HUES48 (cell line): ENCODE measurements at regions not wholly inside any gene's neighbourhood (a gene's known extent, or its start where the extent isn't known, plus 50 kb on each side); places are given as distances from the start of the nearest gene placed in this dataset.

ENCODE experiments used
- H3K27ac ChIP-seq: one replicate; pipeline ENCODE4 v1.7.0; 2013; ENCODE audit warnings: low read depth, low read length, inconsistent platforms
- H3K27me3 ChIP-seq: 2 replicates; pipeline ENCODE4 v1.6.1; 2013; ENCODE audit warnings: mild to moderate bottlenecking, low read length; ENCODE audit not compliant: control insufficient read depth, insufficient read depth
- H3K36me3 ChIP-seq: 2 replicates; pipeline ENCODE4 v1.6.1; 2013; ENCODE audit warnings: low read length; ENCODE audit not compliant: control insufficient read depth, insufficient read depth
- H3K4me1 ChIP-seq: 2 replicates; pipeline ENCODE4 v1.6.1; 2013; ENCODE audit warnings: mild to moderate bottlenecking, low read length; ENCODE audit not compliant: control insufficient read depth, insufficient read depth
- H3K4me3 ChIP-seq: 2 replicates; pipeline ENCODE4 v1.5.1; 2013; ENCODE audit warnings: mild to moderate bottlenecking, low read depth, low read length
- H3K9ac ChIP-seq: 2 replicates; pipeline ENCODE4 v1.6.1; 2013; ENCODE audit warnings: mild to moderate bottlenecking, low read depth, low read length, moderate library complexity
- H3K9me3 ChIP-seq: 2 replicates; pipeline ENCODE4 v1.6.1; 2013; ENCODE audit warnings: low read length; ENCODE audit not compliant: control insufficient read depth, insufficient read depth

DNA sequence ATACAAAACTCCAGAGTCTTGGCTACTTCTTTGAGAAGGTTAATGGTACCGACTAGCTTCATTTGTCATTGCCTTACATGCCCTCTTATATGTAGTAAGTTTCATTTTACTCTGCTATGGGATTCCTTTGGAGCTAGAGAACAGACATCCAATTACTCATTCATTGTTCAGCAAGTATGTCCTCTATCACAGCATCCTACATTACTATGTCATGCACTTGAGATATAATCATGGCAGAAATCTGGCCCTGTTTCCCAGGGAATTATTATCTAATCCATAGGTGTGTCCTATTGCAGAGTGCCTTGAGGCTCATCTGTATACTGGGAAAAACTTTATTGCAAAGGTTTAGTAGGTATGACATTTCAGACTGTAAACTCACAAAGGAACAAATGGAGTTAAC is 333.1 kb upstream of the NECTIN3 start:
- Histone ChIP-seq H3K36me3 (no peaks in the 10 kb centered on the region), H3K27me3 (no peaks in the 10 kb centered on the region), H3K9ac (no peak overlapping the region), H3K9me3 (no peaks in the 10 kb centered on the region), H3K4me1 (peaks cover 10% of the 10 kb centered on the region; the same call in 1 of the 2 replicates), H3K27ac (no peak overlapping the region), H3K4me3 (no peak overlapping the region)

DNA sequence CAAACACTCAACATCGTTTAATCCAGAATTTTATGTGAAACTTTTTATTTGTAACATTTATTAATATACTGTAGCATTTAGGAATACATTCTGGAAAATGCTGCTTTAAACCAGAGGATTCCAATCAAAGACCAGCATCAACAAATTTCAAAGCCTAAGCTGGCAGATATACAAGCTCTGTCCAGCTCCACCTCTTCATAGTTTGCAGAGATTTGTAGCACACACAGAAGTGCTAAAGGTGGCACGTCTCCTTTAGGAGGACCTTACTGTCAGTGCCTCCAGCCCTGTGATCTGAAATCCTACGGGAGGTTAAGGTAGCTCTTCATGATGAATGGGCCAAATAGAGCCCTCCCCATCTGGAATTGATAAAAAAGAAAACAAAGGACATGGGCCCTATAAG is 329.7 kb upstream of the NECTIN3 start:
- Histone ChIP-seq H3K27ac (no peak overlapping the region), H3K36me3 (no peaks in the 10 kb centered on the region), H3K4me1 (peaks cover 11% of the 10 kb centered on the region; the same call in 1 of the 2 replicates), H3K9ac (no peak overlapping the region), H3K27me3 (no peaks in the 10 kb centered on the region), H3K9me3 (no peaks in the 10 kb centered on the region), H3K4me3 (no peak overlapping the region)

DNA sequence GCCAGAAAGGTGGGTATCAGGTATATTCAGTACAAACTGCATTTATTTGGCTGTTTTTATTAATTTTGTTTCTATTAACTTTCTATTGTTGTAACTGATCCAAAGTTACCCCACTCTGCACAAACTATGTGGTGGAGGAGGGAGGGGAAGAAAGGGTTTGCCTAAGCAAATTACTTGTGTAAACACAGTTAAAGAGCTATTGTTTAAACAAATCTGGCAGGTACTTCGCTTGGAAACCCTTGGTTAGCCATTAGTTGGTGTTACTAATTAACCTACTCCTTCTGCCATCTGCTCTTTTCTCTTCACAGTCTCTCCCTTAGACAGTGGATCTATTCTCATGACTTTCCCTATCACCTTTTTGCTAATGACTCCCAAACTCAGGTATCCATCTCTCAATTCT is 328.4 kb upstream of the NECTIN3 start:
- Histone ChIP-seq H3K27me3 (no peaks in the 10 kb centered on the region), H3K9ac (no peak overlapping the region), H3K27ac (no peak overlapping the region), H3K4me1 (peaks cover 11% of the 10 kb centered on the region; the same call in 1 of the 2 replicates), H3K36me3 (no peaks in the 10 kb centered on the region), H3K4me3 (no peak overlapping the region), H3K9me3 (no peaks in the 10 kb centered on the region)

DNA sequence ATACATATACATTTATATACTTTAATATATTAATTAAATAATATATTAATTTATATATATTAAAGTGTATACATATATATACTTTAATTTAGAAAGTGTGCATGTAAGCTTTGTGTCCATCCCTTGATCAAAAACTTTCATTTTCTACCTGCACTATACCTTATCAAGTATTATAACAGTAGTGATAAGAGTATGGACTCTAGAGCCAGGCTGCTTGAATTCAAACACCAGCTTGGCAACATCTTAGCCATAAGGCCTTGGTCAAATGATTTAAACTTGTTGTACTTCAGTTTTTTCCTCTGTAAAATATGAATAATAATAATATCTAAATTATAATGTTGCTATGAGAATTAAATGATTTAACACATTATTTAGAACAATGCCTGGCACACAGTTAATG is 327.6 kb upstream of the NECTIN3 start:
- no peak overlapping the region for H3K27ac ChIP-seq
- H3K4me3 ChIP-seq = no peak overlapping the region
- H3K36me3 ChIP-seq = no peaks in the 10 kb centered on the region
- no peak overlapping the region for H3K9ac ChIP-seq
- peaks cover 14% of the 10 kb centered on the region for H3K4me1 ChIP-seq
- no peaks in the 10 kb centered on the region for H3K9me3 ChIP-seq
- H3K27me3 ChIP-seq = no peaks in the 10 kb centered on the region

DNA sequence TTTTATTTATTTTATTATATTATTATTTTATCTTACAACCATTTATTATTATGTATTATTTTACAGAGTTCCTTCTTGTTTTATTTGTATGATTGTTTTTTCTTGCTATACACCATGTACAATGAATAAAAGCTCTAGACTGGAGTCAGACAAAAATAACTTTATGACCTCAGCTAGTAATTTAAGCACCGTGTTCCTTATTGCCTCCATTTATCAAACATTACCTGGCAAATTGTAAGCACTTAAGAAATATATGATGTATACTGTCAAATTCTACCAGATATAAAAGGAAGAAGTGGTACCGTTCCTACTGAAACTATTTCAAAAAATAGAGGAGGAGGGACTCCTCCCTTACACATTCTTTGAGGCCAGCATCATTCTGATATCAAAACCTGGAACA is 326.9 kb upstream of the NECTIN3 start:
- Histone ChIP-seq H3K4me1 (peaks cover 22% of the 10 kb centered on the region), H3K9me3 (no peaks in the 10 kb centered on the region), H3K9ac (no peak overlapping the region), H3K27ac (no peak overlapping the region), H3K27me3 (no peaks in the 10 kb centered on the region), H3K36me3 (no peaks in the 10 kb centered on the region), H3K4me3 (no peak overlapping the region)

DNA sequence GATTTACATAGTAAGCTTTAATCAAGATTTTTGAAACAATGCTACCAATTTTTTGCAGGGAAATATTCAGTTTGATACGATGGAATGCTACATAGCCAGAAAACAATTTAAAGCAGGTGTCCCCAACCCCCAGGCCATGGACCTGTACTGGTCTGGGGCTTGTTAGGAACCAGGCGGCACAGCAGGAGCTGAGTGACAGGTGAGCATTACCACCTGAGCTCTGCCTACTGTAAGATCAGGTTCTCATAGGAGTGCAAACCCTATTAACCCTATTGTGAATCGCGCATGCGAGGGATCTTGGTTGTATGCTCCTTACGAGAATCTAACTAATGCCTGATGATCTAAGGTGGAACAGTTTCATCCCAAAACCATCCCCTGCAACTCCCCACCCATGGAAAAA is 322.6 kb upstream of the NECTIN3 start:
- Histone ChIP-seq H3K9ac (no peak overlapping the region), H3K36me3 (no peaks in the 10 kb centered on the region), H3K4me3 (no peak overlapping the region), H3K4me1 (peaks cover 22% of the 10 kb centered on the region), H3K9me3 (no peaks in the 10 kb centered on the region), H3K27ac (no peak overlapping the region), H3K27me3 (no peaks in the 10 kb centered on the region)

DNA sequence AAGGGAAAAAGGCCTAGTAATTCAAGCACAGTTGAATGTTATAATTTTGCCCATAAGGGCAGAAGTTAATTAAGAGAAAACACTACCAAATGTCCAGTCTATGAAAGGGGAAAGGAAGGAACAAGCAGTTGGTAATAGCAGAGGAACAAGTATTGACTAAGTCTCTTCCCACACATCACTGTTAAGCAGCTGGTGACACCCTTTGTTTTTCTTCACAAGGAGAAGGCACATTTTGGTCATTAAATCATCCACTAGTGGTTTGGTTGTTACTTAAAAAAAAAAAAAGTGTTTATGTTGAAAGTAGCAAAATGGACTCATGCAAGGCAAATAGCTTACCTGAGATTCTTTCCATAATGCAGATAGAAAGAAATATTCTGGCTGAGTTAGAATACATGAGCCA is 321.4 kb upstream of the NECTIN3 start:
- Histone ChIP-seq H3K9me3 (no peaks in the 10 kb centered on the region), H3K4me3 (no peak overlapping the region), H3K27me3 (no peaks in the 10 kb centered on the region), H3K9ac (no peak overlapping the region), H3K4me1 (peaks cover 34% of the 10 kb centered on the region), H3K27ac (no peak overlapping the region), H3K36me3 (no peaks in the 10 kb centered on the region)

DNA sequence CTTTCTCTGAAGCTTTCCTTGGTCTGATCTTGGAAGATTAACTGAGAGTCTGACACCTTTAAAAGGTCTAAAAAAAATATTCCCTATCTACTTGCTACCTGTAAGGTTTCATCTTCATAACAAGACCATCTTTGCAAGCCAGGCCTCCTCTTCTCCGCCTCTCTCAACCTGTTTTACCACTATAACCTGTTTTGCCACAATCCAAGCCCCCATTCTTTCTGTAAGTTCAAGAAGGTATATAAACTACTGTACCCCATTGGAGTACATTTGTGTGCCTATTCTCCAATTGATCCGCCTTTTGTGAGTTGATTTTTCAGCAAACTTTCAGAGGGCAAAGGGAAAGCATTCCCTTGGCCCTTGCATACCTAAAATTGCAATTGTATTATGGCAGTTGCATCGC is 319.3 kb upstream of the NECTIN3 start:
- H3K9me3 ChIP-seq = no peaks in the 10 kb centered on the region
- H3K36me3 ChIP-seq = no peaks in the 10 kb centered on the region
- H3K27me3 ChIP-seq = no peaks in the 10 kb centered on the region
- no peak overlapping the region for H3K4me3 ChIP-seq
- no peak overlapping the region for H3K27ac ChIP-seq
- no peak overlapping the region for H3K9ac ChIP-seq
- peaks cover 46% of the 10 kb centered on the region for H3K4me1 ChIP-seq

DNA sequence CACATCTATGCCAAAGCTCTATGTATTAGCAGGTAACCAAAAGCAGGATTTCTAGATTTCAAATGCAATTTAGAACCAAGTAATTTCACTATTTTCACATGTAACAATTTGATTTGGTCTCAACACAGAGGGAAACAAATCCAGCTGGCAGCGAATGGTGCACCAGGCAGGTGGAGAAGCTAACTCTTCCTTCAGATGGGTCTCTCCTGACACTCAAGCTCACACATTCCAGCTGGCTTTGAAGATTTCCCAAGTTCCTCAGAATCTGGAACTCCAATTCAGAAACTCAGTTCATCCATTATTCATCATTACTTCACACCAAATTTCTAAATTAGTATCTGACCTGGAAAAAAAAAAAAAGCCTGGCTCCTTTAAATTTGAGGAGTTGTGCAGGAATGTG is 318.1 kb upstream of the NECTIN3 start:
- Histone ChIP-seq H3K9me3 (no peaks in the 10 kb centered on the region), H3K9ac (no peak overlapping the region), H3K4me1 (peaks cover 46% of the 10 kb centered on the region), H3K27ac (no peak overlapping the region), H3K36me3 (no peaks in the 10 kb centered on the region), H3K4me3 (no peak overlapping the region), H3K27me3 (no peaks in the 10 kb centered on the region)

DNA sequence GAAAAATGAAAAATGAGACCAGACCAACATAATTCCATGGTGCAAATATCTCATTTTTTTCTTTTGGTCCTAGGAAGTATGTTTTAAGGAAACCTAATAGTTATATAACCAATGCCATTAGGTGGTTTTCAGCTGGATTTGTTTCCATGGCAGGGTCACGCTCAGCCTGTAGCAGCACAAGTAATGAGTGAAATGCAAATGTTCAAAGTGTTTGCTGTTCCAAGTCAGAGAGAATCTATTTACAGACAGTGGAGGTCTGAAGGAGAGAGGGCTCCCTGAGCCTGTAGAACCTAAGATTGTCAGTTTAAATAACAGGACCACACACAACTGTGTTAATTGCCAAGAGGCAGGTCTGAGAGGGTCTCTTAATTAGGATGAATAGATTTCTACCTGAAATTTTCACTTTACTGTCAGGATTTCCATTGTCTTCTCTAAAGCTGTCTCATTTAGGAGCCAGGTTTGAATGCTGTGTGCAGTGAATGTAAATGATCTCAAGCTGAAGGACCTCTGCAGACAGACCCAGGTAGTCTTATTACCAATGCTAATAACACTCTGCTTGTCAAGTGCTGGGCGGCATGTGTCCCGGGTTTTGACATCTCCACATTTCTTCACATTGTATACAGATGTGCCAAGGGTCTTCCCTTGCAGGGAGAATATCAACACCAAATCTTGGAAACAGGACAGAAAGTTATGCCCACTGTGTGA is 317.3 kb upstream of the NECTIN3 start:
- Histone ChIP-seq H3K27ac (peak overlapping the region; percentile 16), H3K27me3 (no peaks in the 10 kb centered on the region), H3K36me3 (no peaks in the 10 kb centered on the region), H3K9ac (no peak overlapping the region), H3K4me3 (no peak overlapping the region), H3K4me1 (peaks cover 39% of the 10 kb centered on the region), H3K9me3 (no peaks in the 10 kb centered on the region)

DNA sequence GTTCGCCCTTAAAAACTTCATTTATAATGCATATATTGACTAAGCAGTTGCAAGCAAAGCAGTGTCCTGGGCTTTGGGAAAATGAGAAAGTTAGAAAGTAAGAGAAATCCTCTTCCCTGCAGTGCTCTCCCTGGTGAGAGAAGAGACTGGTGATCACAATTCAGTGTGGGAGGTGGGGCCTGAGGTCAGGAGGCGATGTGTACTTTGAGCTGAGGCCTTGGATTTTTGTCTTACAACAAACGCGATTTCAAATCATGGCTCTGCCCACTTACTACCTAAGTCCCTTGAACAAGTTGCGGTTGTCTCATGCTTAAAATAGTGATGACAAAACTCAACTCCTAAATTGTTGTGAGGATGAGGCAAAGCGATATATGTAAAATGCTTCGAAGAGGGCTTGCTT is 316.3 kb upstream of the NECTIN3 start:
- Histone ChIP-seq H3K9me3 (no peaks in the 10 kb centered on the region), H3K27ac (peak overlapping the region; percentile 16), H3K36me3 (no peaks in the 10 kb centered on the region), H3K4me1 (peaks cover 34% of the 10 kb centered on the region), H3K9ac (no peak overlapping the region), H3K4me3 (no peak overlapping the region), H3K27me3 (no peaks in the 10 kb centered on the region)
